ENCODE measurements at regions not wholly inside any gene's neighbourhood (a gene's known extent, or its start where the extent isn't known, plus 50 kb on each side); places are given as distances from the start of the nearest gene placed in this dataset.

DNA sequence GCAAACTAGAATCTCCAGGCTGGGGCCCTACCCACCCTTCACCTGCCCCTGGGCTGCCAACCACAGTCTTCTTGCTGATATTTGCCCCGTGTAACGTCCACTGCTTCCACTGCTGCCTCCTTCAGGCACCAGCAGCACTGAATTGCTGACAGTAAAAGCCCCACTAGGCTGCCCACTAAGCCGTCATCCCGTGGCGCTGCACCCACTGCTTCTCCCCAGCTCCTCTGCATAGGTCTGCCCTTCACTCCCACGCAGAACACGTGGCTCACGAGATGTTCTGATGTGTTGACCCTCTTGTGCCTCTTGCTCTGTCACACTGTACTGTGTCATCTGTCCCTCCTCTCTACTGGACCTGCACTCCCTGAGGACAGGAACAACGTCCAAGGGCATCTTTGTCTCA, 86.3 kb upstream of the HIVEP1 start:
- DNase-seq: no peak

GRCh38 chr6:11923621-11924020, 88.5 kb upstream of the HIVEP1 start:
- DNase-seq: peak; percentile 27

DNA sequence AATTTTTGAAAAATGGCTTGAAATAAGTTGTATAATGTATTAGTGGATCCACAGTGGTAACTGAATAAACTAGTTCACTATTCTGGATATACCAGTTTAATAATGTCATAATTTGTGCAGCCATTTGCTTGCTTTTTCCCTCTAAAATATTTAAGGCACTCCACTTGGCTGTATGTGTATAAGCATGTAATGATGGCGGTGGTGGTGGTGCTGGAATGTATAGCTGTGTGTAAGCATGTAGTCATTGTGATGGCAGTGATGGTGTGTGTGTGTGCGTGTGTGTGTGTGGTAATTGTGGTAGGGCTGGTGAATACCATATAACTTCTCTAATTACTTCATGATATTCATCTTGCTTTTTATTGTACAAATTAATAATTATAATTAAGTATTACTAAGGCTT, 89.2 kb upstream of the HIVEP1 start:
- peak; percentile 39 for DNase-seq

DNA sequence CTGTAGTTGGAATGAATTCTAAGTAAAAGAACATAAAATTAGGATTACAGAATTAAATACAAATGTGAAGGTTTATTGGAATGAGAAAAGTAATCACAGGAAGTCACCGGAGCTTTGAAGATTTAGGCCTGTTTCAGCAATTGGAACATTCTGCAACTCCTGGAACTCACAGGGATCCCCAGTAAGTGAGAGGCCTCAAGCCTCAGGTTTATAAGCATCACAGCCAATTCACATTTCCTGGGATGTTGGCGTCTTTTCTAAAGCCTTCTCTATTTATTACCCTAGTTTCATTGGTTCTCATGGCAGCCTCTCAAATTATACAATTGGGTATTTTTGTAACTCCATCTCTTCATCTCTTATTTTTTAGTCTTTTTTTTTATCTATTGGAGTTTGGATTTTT, 90.4 kb upstream of the HIVEP1 start:
- DNase-seq: no peak

DNA sequence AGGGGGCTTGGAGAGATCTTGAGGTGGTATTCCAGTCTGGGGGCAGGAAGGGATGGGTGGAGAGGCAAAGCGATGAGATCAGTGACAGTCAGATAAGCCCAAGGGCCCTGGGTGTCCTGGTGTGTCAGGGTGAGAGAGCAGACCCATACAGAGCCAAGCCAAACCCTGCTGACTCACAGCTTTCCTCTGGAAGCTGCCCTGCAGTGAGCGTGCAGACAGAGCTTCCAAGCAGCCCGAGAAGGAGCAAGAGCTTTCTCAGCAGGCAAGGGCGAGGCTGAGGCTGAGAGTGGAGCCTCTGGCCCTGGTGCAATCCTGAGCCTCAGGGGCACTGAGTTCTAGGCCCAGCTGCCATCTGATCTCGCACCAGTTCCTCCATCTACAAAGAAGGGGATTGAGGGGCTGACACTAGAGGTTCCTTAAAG, 91.1 kb upstream of the HIVEP1 start:
- peak; percentile 92 for DNase-seq

DNA sequence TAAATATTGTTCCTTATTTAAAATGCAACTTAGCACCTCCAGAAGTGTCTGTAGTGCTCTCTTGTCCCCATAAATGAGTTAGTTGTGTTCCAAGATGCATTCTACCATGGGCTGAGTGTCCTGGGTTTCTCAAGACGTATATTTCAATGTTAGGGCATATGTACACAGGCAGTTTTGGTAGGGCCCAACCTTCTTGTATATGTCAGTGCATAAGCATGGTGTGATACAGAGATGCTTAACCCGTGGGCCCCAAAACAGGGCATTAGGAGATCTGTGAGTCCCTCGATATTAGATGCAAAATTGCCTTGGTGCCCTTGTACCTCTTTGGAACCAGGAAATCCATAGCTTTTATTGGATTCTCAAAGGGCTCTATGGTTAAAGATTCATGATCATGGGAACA, 91.5 kb upstream of the HIVEP1 start:
- DNase-seq: no peak

- no peak for DNase-seq
Measured at GRCh38 chr6:11919771-11920440, 92.2 kb upstream of the HIVEP1 start.

DNA sequence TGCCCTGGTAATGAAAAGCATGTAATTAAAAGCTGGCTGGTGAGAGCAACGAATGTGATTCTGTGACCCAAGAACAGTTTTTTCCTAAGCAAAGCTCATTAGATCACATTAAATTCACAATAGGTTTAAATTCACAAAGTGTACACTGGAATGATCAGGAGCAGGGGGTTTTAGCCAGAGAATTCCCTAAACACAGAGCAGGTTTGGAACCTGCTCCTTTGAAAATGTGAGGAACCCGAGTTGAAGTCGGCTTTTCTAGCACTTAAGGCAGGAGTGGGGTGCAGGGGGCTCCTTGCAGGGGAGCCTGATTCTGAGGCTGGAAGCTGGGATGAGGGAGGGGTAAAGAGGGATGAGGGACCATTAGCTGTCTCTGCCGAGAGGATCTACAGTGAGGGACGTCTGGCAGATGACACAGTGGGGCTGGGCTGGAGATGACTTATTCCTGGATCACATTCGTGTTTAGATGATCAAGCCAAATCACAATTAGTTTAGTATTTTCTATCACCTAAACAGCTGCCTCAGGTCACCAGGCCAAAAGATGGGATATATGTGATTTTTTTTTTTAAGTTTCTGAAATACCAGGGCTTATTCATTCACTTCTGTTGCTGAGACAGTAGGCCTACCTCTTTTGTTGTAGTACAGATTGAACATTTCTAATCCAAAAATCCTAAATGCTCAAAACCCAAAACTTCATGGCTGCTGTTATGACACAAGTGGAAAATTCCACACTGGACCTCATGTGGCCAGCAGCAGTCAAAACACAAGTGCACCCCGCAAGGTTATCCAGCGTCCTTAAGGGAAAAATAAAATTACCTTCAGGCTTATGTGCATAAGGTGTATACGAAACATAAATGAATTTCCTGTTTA, 93.1 kb upstream of the HIVEP1 start:
- no peak for DNase-seq

GRCh38 chr6:11917951-11918738, 94.0 kb upstream of the HIVEP1 start:
- DNase-seq: peak; percentile 61

- no peak for DNase-seq
Measured at GRCh38 chr6:11912420-11912819, 99.7 kb upstream of the HIVEP1 start.

GRCh38 chr6:11911538-11911937, 100.6 kb upstream of the HIVEP1 start:
- DNase-seq: peak; percentile 81

DNA sequence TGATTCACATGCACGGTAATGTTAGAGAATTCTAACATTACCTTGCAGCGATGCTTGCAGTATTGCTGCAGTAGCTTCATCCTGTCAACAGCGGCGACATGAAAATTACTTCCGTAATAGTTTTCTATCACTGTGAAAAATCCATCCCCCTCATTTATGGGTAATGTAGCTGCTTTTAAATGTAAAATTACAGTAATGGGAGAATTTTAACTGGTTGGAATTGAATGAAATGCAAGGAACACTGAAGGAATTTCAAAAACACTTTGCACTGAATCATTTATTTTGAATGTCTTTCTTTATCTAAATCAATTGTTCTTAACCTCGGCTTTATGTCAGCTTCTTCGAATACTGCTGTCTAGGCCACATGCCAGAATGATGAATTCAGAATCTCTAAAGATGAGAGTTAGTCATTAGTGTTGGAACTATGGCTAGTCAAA, 102.4 kb upstream of the HIVEP1 start:
- peak; percentile 89 for DNase-seq

DNA sequence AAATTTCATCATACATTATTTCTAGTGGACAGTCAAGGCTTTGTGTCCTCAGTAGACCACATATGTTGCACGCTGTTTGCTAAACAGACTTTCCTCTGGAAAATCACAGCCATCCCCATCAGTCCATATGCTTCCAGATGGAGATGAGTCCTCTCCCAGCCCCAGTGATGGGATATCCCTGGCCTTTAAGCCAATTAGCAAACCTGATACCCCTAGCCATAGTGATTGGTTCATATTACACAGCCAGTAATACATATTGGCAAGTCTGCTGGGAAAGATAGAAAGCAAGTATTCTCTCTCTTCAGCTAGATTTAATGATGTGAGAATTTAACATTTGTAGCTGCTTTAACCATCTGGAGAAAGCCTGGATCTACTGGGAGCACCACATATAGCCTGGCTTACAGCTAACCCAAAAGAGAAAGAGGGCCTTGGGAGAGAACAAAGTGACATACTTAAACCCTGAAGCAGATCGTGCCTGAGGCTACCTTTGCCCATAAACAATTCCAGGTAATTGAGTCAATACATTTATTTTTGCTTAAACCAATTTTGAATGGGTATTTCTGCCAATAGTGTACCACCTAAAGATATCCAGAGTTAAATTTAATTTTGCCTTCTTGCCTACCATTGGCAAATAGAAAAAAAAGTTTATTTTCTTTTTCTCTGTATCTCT, 103.5 kb upstream of the HIVEP1 start:
- DNase-seq: no peak

DNA sequence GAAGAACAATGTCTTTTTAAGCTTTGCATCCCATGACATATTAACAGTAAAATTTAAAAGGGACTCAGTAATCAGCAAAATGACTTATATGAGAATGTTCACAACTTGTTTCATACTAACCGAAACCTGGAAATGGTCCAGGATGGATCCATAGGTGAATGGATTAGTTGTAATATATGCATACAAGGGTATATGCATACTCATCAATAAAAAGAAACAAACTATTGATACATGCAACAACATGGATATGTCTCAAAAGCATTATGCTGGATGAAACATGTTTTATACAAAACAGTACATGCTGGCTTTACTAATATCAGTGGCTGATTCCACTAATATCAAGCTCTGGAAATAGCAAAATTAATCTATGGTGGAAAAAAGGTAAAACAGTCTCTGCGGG, 108.5 kb upstream of the HIVEP1 start:
- no peak for DNase-seq

GRCh38 chr6:11902527-11902926, 109.6 kb upstream of the HIVEP1 start:
- DNase-seq: no peak

DNA sequence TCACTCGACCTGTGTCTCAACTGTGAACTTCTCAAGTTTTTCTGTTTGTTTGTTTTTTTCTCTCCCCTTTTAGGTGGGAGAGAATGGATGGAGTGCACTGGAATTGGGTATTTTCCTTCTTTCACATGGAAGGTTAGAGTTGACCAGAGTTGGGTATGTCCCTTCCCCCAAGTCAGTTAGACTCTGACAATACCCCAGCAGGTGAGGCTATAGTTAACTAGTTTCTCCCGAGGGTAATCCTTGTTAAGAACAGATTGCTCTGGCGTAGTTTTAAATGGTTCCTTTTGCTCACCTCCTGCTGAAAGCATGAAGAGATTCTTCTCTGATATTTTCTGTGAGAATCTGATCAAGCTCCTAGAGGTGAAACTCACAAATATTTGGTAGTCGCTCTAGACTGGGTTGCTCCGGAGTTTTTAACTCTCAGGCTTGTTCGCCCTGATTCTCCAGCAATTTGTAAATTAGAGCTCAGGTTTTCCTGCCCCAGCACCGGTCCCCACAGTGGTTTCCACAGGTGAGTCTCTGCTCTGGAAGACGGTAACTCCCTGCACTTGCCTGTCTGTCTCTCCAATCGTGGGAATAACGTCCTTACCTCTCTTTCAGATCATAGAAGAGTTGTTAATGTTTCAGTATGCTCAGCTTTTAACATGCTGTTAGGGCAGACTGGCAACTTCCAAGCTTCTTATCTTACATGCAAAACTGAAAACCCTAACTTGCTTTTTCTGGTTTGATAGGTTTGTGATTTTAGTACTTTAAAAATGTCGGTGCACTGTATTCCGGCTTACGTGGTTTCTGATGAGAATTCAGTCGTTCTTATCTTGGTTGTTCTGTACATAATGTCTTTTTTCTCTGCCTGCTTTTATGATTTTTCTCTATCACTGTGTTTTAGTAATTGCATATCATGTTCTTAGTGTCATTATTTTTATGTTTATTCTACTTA, 111.2 kb upstream of the HIVEP1 start:
- no peak for DNase-seq

DNA sequence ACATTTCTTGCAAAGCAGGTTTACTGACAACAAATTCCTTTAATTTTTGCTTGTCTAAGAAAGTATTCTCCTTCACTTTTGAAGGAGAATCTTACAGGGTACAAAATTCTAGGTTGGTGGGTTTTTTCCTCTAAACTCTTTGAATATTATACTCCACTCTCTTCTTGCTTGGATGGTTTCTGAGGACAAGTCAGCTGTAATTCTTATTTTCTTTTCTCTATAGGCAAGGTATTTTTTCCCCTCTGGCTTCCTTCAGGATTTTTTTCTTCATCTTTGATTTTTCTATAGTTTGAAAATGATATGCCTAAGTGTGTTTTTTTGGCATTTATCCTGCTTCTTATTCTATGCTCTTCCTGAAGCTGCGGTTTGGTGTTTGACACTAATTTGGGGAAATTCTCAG, 112.5 kb upstream of the HIVEP1 start:
- DNase-seq: no peak

GRCh38 chr6:11894212-11894611, 115.6 kb upstream of the ADTRP start:
- no peak for DNase-seq

- DNase-seq: no peak
Measured at GRCh38 chr6:11891547-11891946, 112.9 kb upstream of the ADTRP start.

DNA sequence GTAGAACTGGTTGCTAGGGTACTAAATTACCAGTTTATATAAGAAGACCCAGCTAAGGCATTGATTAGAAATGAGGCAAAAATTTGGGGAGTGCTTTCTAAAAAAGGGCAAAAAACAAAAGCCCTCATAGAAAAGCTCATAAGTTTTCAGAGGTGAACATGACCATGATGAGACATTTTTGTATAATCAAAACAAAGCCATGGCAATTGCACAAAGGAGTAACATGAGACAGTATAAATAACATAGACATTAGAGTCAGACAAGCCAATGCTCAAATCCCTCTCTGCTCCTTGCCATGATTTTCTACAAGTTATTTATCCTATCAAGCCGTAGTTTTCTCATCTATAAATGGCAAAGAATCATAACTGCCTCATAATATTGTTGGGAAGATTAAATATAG, 112.2 kb upstream of the ADTRP start:
- DNase-seq: no peak

GRCh38 chr6:11890209-11890608, 111.6 kb upstream of the ADTRP start:
- no peak for DNase-seq

DNA sequence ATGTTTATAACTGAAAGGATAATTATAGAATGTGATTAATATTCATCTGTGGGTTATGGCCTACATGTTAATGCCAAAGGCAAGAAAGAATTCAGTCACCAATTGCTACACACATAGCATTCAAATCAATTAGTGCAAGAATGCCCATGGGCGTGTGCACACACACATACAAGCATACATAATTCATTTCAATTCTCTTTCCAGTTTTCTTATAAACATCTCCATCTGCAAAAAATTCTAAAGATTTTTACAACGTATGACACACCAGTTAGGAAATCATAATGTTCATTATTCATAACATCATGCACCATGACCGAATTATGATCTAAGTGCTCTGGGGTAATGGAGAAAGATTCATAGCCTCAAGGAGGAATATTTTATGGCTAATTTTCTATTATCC, 111.0 kb upstream of the ADTRP start:
- no peak for DNase-seq

Measured in fibroblast of upper back skin (primary cell).